WTC11 (cell line): ENCODE measurements at regions not wholly inside any gene's neighbourhood (a gene's known extent, or its start where the extent isn't known, plus 50 kb on each side); places are given as distances from the start of the nearest gene placed in this dataset.

Experiments used
- ATAC-seq: fragments of 200-7000 bp; cut with Tn5 transposase; 2 replicates; pipeline ENCODE4 v1.10.0; 2021; ENCODE audit warnings: mild to moderate bottlenecking, moderate library complexity
- CTCF ChIA-PET: fragments of 300-600 bp; sonication (Branson Sonifier 250); formaldehyde crosslinking; loops from one replicate; lab custom pipeline; 2021; ENCODE audit warnings: antibody characterized with exemption; lab: Charles Lee
- POLR2A ChIA-PET: fragments of 350-600 bp; sonication (Branson Sonifier 250); formaldehyde crosslinking; loops from one replicate; lab custom pipeline; 2021; ENCODE audit warnings: antibody characterized with exemption; lab: Charles Lee
- DNase-seq: peaks from one replicate; pipeline ENCODE4 v3.0.0; 2021; ENCODE audit warnings: low spot score
- H3K27ac Mint-ChIP-seq: 2 replicates; pipeline ENCODE4 v1.8.0; 2021; ENCODE audit warnings: mixed read lengths
- H3K27me3 Mint-ChIP-seq: 2 replicates; pipeline ENCODE4 v1.8.0; 2021; ENCODE audit warnings: low read depth, mild to moderate bottlenecking, moderate library complexity, mixed read lengths
- H3K36me3 Mint-ChIP-seq: 2 replicates; pipeline ENCODE4 v1.8.0; 2021; ENCODE audit warnings: mixed read lengths
- H3K4me1 Mint-ChIP-seq: 2 replicates; pipeline ENCODE4 v1.8.0; 2022; ENCODE audit warnings: mixed read lengths
- H3K4me3 Mint-ChIP-seq: 2 replicates; pipeline ENCODE4 v1.8.0; 2021; ENCODE audit warnings: mild to moderate bottlenecking, moderate library complexity, mixed read lengths
- H3K9me3 Mint-ChIP-seq: 2 replicates; pipeline ENCODE4 v1.8.0; 2021; ENCODE audit warnings: mixed read lengths
- ATF2 ChIP-seq: sonication (generic); formaldehyde crosslinking; IDR thresholded peaks from 2 replicates; pipeline ENCODE4 v1.8.1; 2022; ENCODE audit warnings: low read depth, missing genetic modification reagents, borderline replicate concordance
- ATF6 ChIP-seq: sonication (generic); formaldehyde crosslinking; IDR thresholded peaks from 2 replicates; pipeline ENCODE4 v1.8.1; 2023; ENCODE audit warnings: mild to moderate bottlenecking, missing genetic modification reagents
- CTCF ChIP-seq: fragments of 200-600 bp; IDR thresholded peaks from 2 replicates; pipeline ENCODE4 v1.8.0; 2022; ENCODE audit warnings: antibody characterized with exemption
- EMX1 ChIP-seq: fragments of 250-450 bp; sonication (Bioruptor Pico); IDR thresholded peaks from 2 replicates; pipeline ENCODE4 v1.8.0; 2021; ENCODE audit warnings: mild to moderate bottlenecking
- FOXK1 ChIP-seq: sonication (generic); formaldehyde crosslinking; IDR thresholded peaks from 2 replicates; pipeline ENCODE4 v1.8.0; 2022; ENCODE audit warnings: mild to moderate bottlenecking, moderate library complexity, missing genetic modification reagents
- FOXP1 ChIP-seq: sonication (generic); formaldehyde crosslinking; IDR thresholded peaks from 2 replicates; pipeline ENCODE4 v1.8.0; 2022; ENCODE audit warnings: missing genetic modification reagents, mild to moderate bottlenecking, moderate library complexity, borderline replicate concordance
- NFATC4 ChIP-seq: fragments of 250-450 bp; sonication (Bioruptor Pico); IDR thresholded peaks from 2 replicates; pipeline ENCODE4 v1.9.0; 2021; ENCODE audit warnings: mild to moderate bottlenecking
- NFYB ChIP-seq: sonication (generic); formaldehyde crosslinking; conservative IDR thresholded peaks from 2 replicates; pipeline ENCODE4 v1.8.0; 2022; ENCODE audit warnings: low read depth, missing genetic modification reagents
- NR3C1 ChIP-seq: sonication (generic); formaldehyde crosslinking; conservative IDR thresholded peaks from 2 replicates; pipeline ENCODE4 v1.8.1; 2023; ENCODE audit warnings: low read depth, mild to moderate bottlenecking, missing genetic modification reagents
- OVOL2 ChIP-seq: fragments of 250-450 bp; sonication (Bioruptor Pico); IDR thresholded peaks from 2 replicates; pipeline ENCODE4 v1.9.0; 2021; ENCODE audit warnings: mild to moderate bottlenecking, borderline replicate concordance
- SMAD3 ChIP-seq: sonication (generic); formaldehyde crosslinking; IDR thresholded peaks from 2 replicates; pipeline ENCODE4 v1.8.0; 2022; ENCODE audit warnings: missing genetic modification reagents, mild to moderate bottlenecking, borderline replicate concordance
- SMAD4 ChIP-seq: sonication (generic); formaldehyde crosslinking; IDR thresholded peaks from 2 replicates; pipeline ENCODE4 v1.8.0; 2022; ENCODE audit warnings: mild to moderate bottlenecking, missing genetic modification reagents
- TCF7 ChIP-seq: sonication (generic); formaldehyde crosslinking; IDR thresholded peaks from 2 replicates; pipeline ENCODE4 v1.8.0; 2022; ENCODE audit warnings: mild to moderate bottlenecking, low read depth, missing genetic modification reagents, moderate library complexity
- ZNF317 ChIP-seq: sonication (generic); formaldehyde crosslinking; IDR thresholded peaks from 2 replicates; pipeline ENCODE4 v1.8.1; 2023; ENCODE audit warnings: low read depth, mild to moderate bottlenecking, moderate library complexity, missing genetic modification reagents, borderline replicate concordance
- ZNF423 ChIP-seq: fragments of 250-450 bp; sonication (Bioruptor Pico); IDR thresholded peaks from 2 replicates; pipeline ENCODE4 v2.1.2; 2022; ENCODE audit warnings: mild to moderate bottlenecking, moderate library complexity
- ZNF532 ChIP-seq: fragments of 250-450 bp; sonication (Bioruptor Pico); IDR thresholded peaks from 2 replicates; pipeline ENCODE4 v1.9.0; 2021; ENCODE audit warnings: mild to moderate bottlenecking, borderline replicate concordance
- ZNF671 ChIP-seq: fragments of 250-450 bp; sonication (Bioruptor Pico); IDR thresholded peaks from 2 replicates; pipeline ENCODE4 v1.8.0; 2021; ENCODE audit warnings: mild to moderate bottlenecking

GRCh38 chr2:111694700-111695101 is 189.3 kb downstream of the ANAPC1 start:
- Mint-ChIP-seq H3K4me1 (peaks cover 5% of the 10 kb centered on the region), H3K9me3 (peaks cover 13% of the 10 kb centered on the region), H3K36me3 (peaks cover 8% of the 10 kb centered on the region), H3K27ac (no peak overlapping the region; the same call in 1 of the 2 replicates), H3K27me3 (no peaks in the 10 kb centered on the region), H3K4me3 (no peak overlapping the region)
- ATAC-seq (no peak), DNase-seq (no peak)
- ChIA-PET POLR2A (no interaction called here), CTCF (interaction anchor here (1.1 kb wide), 1 partner anchor 34 kb away, joined by 3 read pairs; no protein-coding TSS in a partner anchor)
- TF ChIP-seq SMAD4 (CRISPR knock-in tag) (no peak), ATF6 (CRISPR knock-in tag) (no peak), NR3C1 (CRISPR knock-in tag) (no peak), FOXP1 (CRISPR knock-in tag) (no peak), NFYB (CRISPR knock-in tag) (no peak)

GRCh38 chr2:111695441-111696007 is 188.5 kb downstream of the ANAPC1 start:
- POLR2A ChIA-PET, result no interaction called here
- Mint-ChIP-seq H3K36me3 (peaks cover 8% of the 10 kb centered on the region), H3K9me3 (peaks cover 13% of the 10 kb centered on the region), H3K4me1 (peaks cover 5% of the 10 kb centered on the region), H3K27ac (no peak overlapping the region), H3K4me3 (no peak overlapping the region), H3K27me3 (no peaks in the 10 kb centered on the region)
- DNase-seq (no peak), ATAC-seq (no peak)
- CTCF ChIA-PET, result interaction anchor here (1.1 kb wide), 1 partner anchor 35 kb away, joined by 3 read pairs; no protein-coding TSS in a partner anchor
- TF ChIP-seq ATF2 (CRISPR knock-in tag), result no peak
- no peak for TF ChIP-seq SMAD3 (CRISPR knock-in tag)
- no peak for TF ChIP-seq ZNF423 (CRISPR knock-in tag)
- TF ChIP-seq ZNF317 (CRISPR knock-in tag), result no peak
- no peak for TF ChIP-seq TCF7 (CRISPR knock-in tag)
- no peak for TF ChIP-seq ZNF671 (CRISPR knock-in tag)
- TF ChIP-seq EMX1 (CRISPR knock-in tag), result no peak
- no peak for TF ChIP-seq OVOL2 (CRISPR knock-in tag)
- TF ChIP-seq ZNF532 (CRISPR knock-in tag), result no peak
- TF ChIP-seq CTCF, result no peak
- no peak for TF ChIP-seq NFATC4 (CRISPR knock-in tag)
- TF ChIP-seq FOXK1, result no peak
